Stomach (tissue), 4 donors: ENCODE measurements at regions not wholly inside any gene's neighbourhood (a gene's known extent, or its start where the extent isn't known, plus 50 kb on each side); places are given as distances from the start of the nearest gene placed in this dataset.

Experiments used
- EP300 ChIP-seq: sonication (generic); formaldehyde crosslinking; IDR thresholded peaks from one replicate; pipeline ENCODE4 v1.6.1; 2017; ENCODE audit warnings: antibody characterized with exemption
- POLR2A ChIP-seq, 4 donors: fragments of 450-650 bp; IDR thresholded peaks; one replicate each; pipeline ENCODE4 v1.6.1; 2016; ENCODE audit warnings: antibody characterized with exemption in 4 of 4, control low read depth in 2 of 4, mild to moderate bottlenecking in 1 of 4, moderate library complexity in 1 of 4
- POLR2AphosphoS5 ChIP-seq, 3 donors: sonication (generic); formaldehyde crosslinking; IDR thresholded peaks; one replicate each; pipeline ENCODE4 v1.6.1; 2016; ENCODE audit warnings: antibody characterized with exemption in 3 of 3
- TF ChIP-seq, protein P1 (sequence below), 7 experiments: fragments of 450-650 bp in 4 of 7; fragments of 200-600 bp in 3 of 7; sonication (generic) in 3 of 7; IDR thresholded peaks; one replicate each; pipeline ENCODE4 v1.5.1; 2016 to 2019; ENCODE audit warnings: antibody characterized with exemption in 7 of 7, control low read depth in 2 of 7, mild to moderate bottlenecking in 1 of 7

- TF ChIP-seq, protein P1, sequence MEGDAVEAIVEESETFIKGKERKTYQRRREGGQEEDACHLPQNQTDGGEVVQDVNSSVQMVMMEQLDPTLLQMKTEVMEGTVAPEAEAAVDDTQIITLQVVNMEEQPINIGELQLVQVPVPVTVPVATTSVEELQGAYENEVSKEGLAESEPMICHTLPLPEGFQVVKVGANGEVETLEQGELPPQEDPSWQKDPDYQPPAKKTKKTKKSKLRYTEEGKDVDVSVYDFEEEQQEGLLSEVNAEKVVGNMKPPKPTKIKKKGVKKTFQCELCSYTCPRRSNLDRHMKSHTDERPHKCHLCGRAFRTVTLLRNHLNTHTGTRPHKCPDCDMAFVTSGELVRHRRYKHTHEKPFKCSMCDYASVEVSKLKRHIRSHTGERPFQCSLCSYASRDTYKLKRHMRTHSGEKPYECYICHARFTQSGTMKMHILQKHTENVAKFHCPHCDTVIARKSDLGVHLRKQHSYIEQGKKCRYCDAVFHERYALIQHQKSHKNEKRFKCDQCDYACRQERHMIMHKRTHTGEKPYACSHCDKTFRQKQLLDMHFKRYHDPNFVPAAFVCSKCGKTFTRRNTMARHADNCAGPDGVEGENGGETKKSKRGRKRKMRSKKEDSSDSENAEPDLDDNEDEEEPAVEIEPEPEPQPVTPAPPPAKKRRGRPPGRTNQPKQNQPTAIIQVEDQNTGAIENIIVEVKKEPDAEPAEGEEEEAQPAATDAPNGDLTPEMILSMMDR (IDR thresholded peaks at IDR 0.05), result no peak
- TF ChIP-seq EP300 (no peak), POLR2A (IDR thresholded peaks at IDR 0.05) (no peak), POLR2AphosphoS5 (IDR thresholded peaks at IDR 0.05) (no peak)
Measured at GRCh38 chr3:177484206-177484605, 286.9 kb upstream of the TBL1XR1 start.
